SK-N-SH treated with all-trans-retinoic acid at 6 μM for 48 hours (cell line): ENCODE measurements at regions not wholly inside any gene's neighbourhood (a gene's known extent, or its start where the extent isn't known, plus 50 kb on each side); places are given as distances from the start of the nearest gene placed in this dataset.

ENCODE experiments used
- ATAC-seq: fragments of 200-7000 bp; cut with Tn5 transposase; 3 replicates; pipeline ENCODE4 v1.9.1; 2020; ENCODE audit warnings: mild to moderate bottlenecking, moderate library complexity
- ARNTL ChIP-seq: fragments of 450-650 bp; formaldehyde crosslinking; IDR thresholded peaks from 2 replicates; pipeline ENCODE4 v1.5.0; 2020; ENCODE audit warnings: low read depth, mild to moderate bottlenecking, moderate library complexity, borderline replicate concordance
- BACH2 ChIP-seq: fragments of 250-450 bp; sonication (Bioruptor Pico); IDR thresholded peaks from 2 replicates; pipeline ENCODE4 v1.9.0; 2021; ENCODE audit warnings: mild to moderate bottlenecking, borderline replicate concordance
- CREB5 ChIP-seq: fragments of 250-450 bp; sonication (Bioruptor Pico); IDR thresholded peaks from 2 replicates; pipeline ENCODE4 v1.5.1; 2020; ENCODE audit warnings: low read depth, mild to moderate bottlenecking, moderate library complexity
- ESRRG ChIP-seq: fragments of 250-450 bp; sonication (Bioruptor Pico); IDR thresholded peaks from 2 replicates; pipeline ENCODE4 v1.6.1; 2021; ENCODE audit warnings: mild to moderate bottlenecking
- ISL1 ChIP-seq: fragments of 250-450 bp; sonication (Bioruptor Pico); IDR thresholded peaks from 2 replicates; pipeline ENCODE4 v2.1.2; 2022; ENCODE audit warnings: mild to moderate bottlenecking, moderate library complexity
- OSR1 ChIP-seq: fragments of 250-450 bp; sonication (Bioruptor Pico); IDR thresholded peaks from 2 replicates; pipeline ENCODE4 v1.8.0; 2022; ENCODE audit warnings: moderate library complexity, mild to moderate bottlenecking, inconsistent platforms
- PATZ1 ChIP-seq: fragments of 250-450 bp; sonication (Bioruptor Pico); IDR thresholded peaks from 2 replicates; pipeline ENCODE4 v1.8.0; 2020; ENCODE audit warnings: mild to moderate bottlenecking, moderate library complexity, borderline replicate concordance
- PPARA ChIP-seq: fragments of 250-450 bp; sonication (Bioruptor Pico); IDR thresholded peaks from 2 replicates; pipeline ENCODE4 v1.5.0; 2020; ENCODE audit warnings: mild to moderate bottlenecking, borderline replicate concordance
- RARB ChIP-seq: fragments of 250-450 bp; sonication (Bioruptor Pico); IDR thresholded peaks from 2 replicates; pipeline ENCODE4 v1.8.0; 2021; ENCODE audit warnings: mild to moderate bottlenecking, moderate library complexity
- SNAI2 ChIP-seq: fragments of 250-450 bp; sonication (Bioruptor Pico); IDR thresholded peaks from 2 replicates; pipeline ENCODE4 v1.5.0; 2020; ENCODE audit warnings: mild to moderate bottlenecking, moderate library complexity
- TCF4 ChIP-seq: fragments of 250-450 bp; sonication (Bioruptor Pico); IDR thresholded peaks from 2 replicates; pipeline ENCODE4 v1.8.0; 2021; ENCODE audit warnings: mild to moderate bottlenecking, moderate library complexity, borderline replicate concordance
- TOX ChIP-seq: fragments of 250-450 bp; sonication (Bioruptor Pico); IDR thresholded peaks from 2 replicates; pipeline ENCODE4 v1.8.0; 2021; ENCODE audit warnings: mild to moderate bottlenecking, moderate library complexity, borderline replicate concordance
- ZC3H10 ChIP-seq: fragments of 250-450 bp; sonication (Bioruptor Pico); IDR thresholded peaks from 2 replicates; pipeline ENCODE4 v1.5.1; 2021; ENCODE audit warnings: mild to moderate bottlenecking, moderate library complexity
- ZFP3 ChIP-seq: fragments of 250-450 bp; sonication (Bioruptor Pico); IDR thresholded peaks from 2 replicates; pipeline ENCODE4 v1.5.0; 2020; ENCODE audit warnings: mild to moderate bottlenecking, moderate library complexity
- ZFP30 ChIP-seq: fragments of 450-650 bp; formaldehyde crosslinking; IDR thresholded peaks from 2 replicates; pipeline ENCODE4 v1.5.0; 2022; ENCODE audit warnings: mild to moderate bottlenecking, moderate library complexity
- ZNF565 ChIP-seq: fragments of 450-650 bp; formaldehyde crosslinking; conservative IDR thresholded peaks from 2 replicates; pipeline ENCODE4 v1.5.0; 2020; ENCODE audit warnings: low read depth, mild to moderate bottlenecking, moderate library complexity
- ZNF70 ChIP-seq: fragments of 450-650 bp; formaldehyde crosslinking; IDR thresholded peaks from 2 replicates; pipeline ENCODE4 v1.5.0; 2020; ENCODE audit warnings: mild to moderate bottlenecking, moderate library complexity
- ZNF8 ChIP-seq: fragments of 450-650 bp; formaldehyde crosslinking; IDR thresholded peaks from 2 replicates; pipeline ENCODE4 v1.5.0; 2020; ENCODE audit warnings: mild to moderate bottlenecking, moderate library complexity
- TF ChIP-seq, protein P1 (sequence below): fragments of 250-450 bp; sonication (Bioruptor Pico); IDR thresholded peaks from 2 replicates; pipeline ENCODE4 v1.5.0; 2020; ENCODE audit warnings: mild to moderate bottlenecking, moderate library complexity
- TF ChIP-seq, protein P2 (sequence below): fragments of 250-450 bp; sonication (Bioruptor Pico); IDR thresholded peaks from 2 replicates; pipeline ENCODE4 v1.5.1; 2021; ENCODE audit warnings: mild to moderate bottlenecking, moderate library complexity
- TF ChIP-seq, protein P3 (sequence below): fragments of 250-450 bp; sonication (Bioruptor Pico); IDR thresholded peaks from 2 replicates; pipeline ENCODE4 v1.8.0; 2021; ENCODE audit warnings: low read depth, mild to moderate bottlenecking, moderate library complexity, borderline replicate concordance

DNA sequence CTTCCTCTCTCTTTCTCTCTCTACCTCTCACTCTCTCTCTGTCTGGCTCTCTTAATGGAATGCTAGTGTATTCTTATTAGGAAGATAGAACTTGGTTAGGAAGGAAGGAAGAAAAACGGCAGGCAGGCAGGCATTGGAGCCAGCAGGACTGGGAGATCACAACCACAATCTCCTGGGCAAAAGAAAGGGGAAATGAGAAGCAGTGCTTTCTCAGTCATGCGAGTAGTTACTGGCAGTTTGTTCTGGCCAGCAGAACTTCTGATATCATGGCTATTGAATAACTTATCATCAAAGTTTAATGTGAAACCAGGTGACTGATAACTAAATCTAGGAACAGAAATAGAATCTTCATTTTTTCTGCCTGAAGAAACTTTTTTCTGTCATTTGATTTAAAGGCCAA is 60.9 kb upstream of the PAGE1 start (continued):
- TF ChIP-seq OSR1 (CRISPR knock-in tag): no peak
- TF ChIP-seq, all 23 proteins: peak for 0

- TF ChIP-seq BACH2 (CRISPR knock-in tag): no peak
- TF ChIP-seq ZNF70 (CRISPR knock-in tag): no peak
- TF ChIP-seq ZNF8: no peak
- TF ChIP-seq ESRRG: no peak
- no peak for TF ChIP-seq ZFP3
- TF ChIP-seq SNAI2: no peak
- no peak for TF ChIP-seq ZC3H10 (CRISPR knock-in tag)
- TF ChIP-seq CREB5: no peak
- TF ChIP-seq ARNTL: no peak
- TF ChIP-seq ZNF565 (CRISPR knock-in tag): no peak
- no peak for TF ChIP-seq TCF4 (CRISPR knock-in tag)
- no peak for TF ChIP-seq RARB (CRISPR knock-in tag)
- TF ChIP-seq, protein P1, sequence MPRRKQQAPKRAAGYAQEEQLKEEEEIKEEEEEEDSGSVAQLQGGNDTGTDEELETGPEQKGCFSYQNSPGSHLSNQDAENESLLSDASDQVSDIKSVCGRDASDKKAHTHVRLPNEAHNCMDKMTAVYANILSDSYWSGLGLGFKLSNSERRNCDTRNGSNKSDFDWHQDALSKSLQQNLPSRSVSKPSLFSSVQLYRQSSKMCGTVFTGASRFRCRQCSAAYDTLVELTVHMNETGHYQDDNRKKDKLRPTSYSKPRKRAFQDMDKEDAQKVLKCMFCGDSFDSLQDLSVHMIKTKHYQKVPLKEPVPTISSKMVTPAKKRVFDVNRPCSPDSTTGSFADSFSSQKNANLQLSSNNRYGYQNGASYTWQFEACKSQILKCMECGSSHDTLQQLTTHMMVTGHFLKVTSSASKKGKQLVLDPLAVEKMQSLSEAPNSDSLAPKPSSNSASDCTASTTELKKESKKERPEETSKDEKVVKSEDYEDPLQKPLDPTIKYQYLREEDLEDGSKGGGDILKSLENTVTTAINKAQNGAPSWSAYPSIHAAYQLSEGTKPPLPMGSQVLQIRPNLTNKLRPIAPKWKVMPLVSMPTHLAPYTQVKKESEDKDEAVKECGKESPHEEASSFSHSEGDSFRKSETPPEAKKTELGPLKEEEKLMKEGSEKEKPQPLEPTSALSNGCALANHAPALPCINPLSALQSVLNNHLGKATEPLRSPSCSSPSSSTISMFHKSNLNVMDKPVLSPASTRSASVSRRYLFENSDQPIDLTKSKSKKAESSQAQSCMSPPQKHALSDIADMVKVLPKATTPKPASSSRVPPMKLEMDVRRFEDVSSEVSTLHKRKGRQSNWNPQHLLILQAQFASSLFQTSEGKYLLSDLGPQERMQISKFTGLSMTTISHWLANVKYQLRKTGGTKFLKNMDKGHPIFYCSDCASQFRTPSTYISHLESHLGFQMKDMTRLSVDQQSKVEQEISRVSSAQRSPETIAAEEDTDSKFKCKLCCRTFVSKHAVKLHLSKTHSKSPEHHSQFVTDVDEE (CRISPR knock-in tag): no peak
- no peak for TF ChIP-seq TOX (CRISPR knock-in tag)
- TF ChIP-seq, protein P2, sequence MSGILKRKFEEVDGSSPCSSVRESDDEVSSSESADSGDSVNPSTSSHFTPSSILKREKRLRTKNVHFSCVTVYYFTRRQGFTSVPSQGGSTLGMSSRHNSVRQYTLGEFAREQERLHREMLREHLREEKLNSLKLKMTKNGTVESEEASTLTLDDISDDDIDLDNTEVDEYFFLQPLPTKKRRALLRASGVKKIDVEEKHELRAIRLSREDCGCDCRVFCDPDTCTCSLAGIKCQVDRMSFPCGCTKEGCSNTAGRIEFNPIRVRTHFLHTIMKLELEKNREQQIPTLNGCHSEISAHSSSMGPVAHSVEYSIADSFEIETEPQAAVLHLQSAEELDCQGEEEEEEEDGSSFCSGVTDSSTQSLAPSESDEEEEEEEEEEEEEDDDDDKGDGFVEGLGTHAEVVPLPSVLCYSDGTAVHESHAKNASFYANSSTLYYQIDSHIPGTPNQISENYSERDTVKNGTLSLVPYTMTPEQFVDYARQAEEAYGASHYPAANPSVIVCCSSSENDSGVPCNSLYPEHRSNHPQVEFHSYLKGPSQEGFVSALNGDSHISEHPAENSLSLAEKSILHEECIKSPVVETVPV (CRISPR knock-in tag): no peak
- TF ChIP-seq, protein P3, sequence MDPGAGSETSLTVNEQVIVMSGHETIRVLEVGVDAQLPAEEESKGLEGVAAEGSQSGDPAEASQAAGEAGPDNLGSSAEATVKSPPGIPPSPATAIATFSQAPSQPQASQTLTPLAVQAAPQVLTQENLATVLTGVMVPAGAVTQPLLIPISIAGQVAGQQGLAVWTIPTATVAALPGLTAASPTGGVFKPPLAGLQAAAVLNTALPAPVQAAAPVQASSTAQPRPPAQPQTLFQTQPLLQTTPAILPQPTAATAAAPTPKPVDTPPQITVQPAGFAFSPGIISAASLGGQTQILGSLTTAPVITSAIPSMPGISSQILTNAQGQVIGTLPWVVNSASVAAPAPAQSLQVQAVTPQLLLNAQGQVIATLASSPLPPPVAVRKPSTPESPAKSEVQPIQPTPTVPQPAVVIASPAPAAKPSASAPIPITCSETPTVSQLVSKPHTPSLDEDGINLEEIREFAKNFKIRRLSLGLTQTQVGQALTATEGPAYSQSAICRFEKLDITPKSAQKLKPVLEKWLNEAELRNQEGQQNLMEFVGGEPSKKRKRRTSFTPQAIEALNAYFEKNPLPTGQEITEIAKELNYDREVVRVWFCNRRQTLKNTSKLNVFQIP (CRISPR knock-in tag): no peak
- ATAC-seq: peak; percentile 92
Observed at GRCh38 chrX:49754233-49754857, 58.6 kb upstream of the PAGE1 start.

GRCh38 chrX:49753691-49754090 is 57.9 kb upstream of the PAGE1 start:
- ATAC-seq: no peak
- TF ChIP-seq ZC3H10 (CRISPR knock-in tag) (no peak), BACH2 (CRISPR knock-in tag) (no peak), ISL1 (CRISPR knock-in tag) (no peak), PATZ1 (CRISPR knock-in tag) (no peak), OSR1 (CRISPR knock-in tag) (no peak), PPARA (CRISPR knock-in tag) (no peak), TCF4 (CRISPR knock-in tag) (no peak), ZNF8 (no peak), ZFP30 (no peak), CREB5 (no peak), ARNTL (no peak)
- TF ChIP-seq, protein P1 (CRISPR knock-in tag): no peak
- TF ChIP-seq, all 23 proteins: peak for 0
